OCI-LY3 (cell line): ENCODE measurements at regions not wholly inside any gene's neighbourhood (a gene's known extent, or its start where the extent isn't known, plus 50 kb on each side); places are given as distances from the start of the nearest gene placed in this dataset.
"Not testable (repeated sequence)": the region's sequence is repeated elsewhere in the genome, so short reads cannot be mapped to it uniquely, and the experiment has no call there.

Experiments
- H2AFZ ChIP-seq: fragments of 200-600, 300-600 bp; shearing (Covaris generic); 2 replicates; pipeline ENCODE4 v1.6.0; 2014; ENCODE audit warnings: antibody characterized with exemption, low read depth, low read length
- H3K27ac ChIP-seq: fragments of 200-600, 300-600 bp; sonication (generic); 2 replicates; pipeline ENCODE4 v1.5.1; 2014; ENCODE audit warnings: mild to moderate bottlenecking, low read length, moderate library complexity, mixed read lengths
- H3K27me3 ChIP-seq: fragments of 200-600, 300-600 bp; sonication (generic); 2 replicates; pipeline ENCODE4 v1.6.1; 2014; ENCODE audit warnings: low read depth, low read length, mixed read lengths
- H3K36me3 ChIP-seq: fragments of 200-600, 300-600 bp; sonication (generic); replicated peaks from 2 replicates; pipeline ENCODE3; 2014; ENCODE audit warnings: low read depth, low read length, mixed read lengths
- H3K4me1 ChIP-seq: fragments of 300-600, 200-600 bp; sonication (generic); 2 replicates; pipeline ENCODE4 v1.6.1; 2014; ENCODE audit warnings: low read length, mixed read lengths
- H3K4me2 ChIP-seq: fragments of 200-600, 300-600 bp; sonication (generic); 2 replicates; pipeline ENCODE4 v1.6.1; 2014; ENCODE audit warnings: low read length, mixed read lengths
- H3K4me3 ChIP-seq: fragments of 300-600, 200-600 bp; sonication (generic); 2 replicates; pipeline ENCODE4 v1.5.1; 2014; ENCODE audit warnings: antibody characterized with exemption, mild to moderate bottlenecking, low read length, moderate library complexity
- H3K79me2 ChIP-seq: fragments of 300-600, 200-600 bp; shearing (Covaris generic); 2 replicates; pipeline ENCODE4 v1.6.1; 2014; ENCODE audit warnings: mild to moderate bottlenecking, low read length, mixed read lengths
- H3K9ac ChIP-seq: fragments of 300-600, 200-600 bp; shearing (Covaris generic); 2 replicates; pipeline ENCODE4 v1.6.0; 2014; ENCODE audit warnings: mild to moderate bottlenecking, low read length, moderate library complexity
- H3K9me3 ChIP-seq: fragments of 200-600, 300-600 bp; shearing (Covaris generic); 2 replicates; pipeline ENCODE4 v1.6.1; 2014; ENCODE audit warnings: low read length, mixed read lengths; ENCODE audit not compliant: insufficient read depth
- H4K20me1 ChIP-seq: fragments of 200-600, 300-600 bp; sonication (generic); 2 replicates; pipeline ENCODE4 v1.6.1; 2016; ENCODE audit warnings: low read length, mixed read lengths; ENCODE audit not compliant: insufficient read depth
- CTCF ChIP-seq: fragments of 200-600, 300-600 bp; sonication (generic); IDR thresholded peaks from 2 replicates; pipeline ENCODE4 v1.5.1; 2014; ENCODE audit warnings: antibody characterized with exemption, low read length, low read depth
- EZH2phosphoT487 ChIP-seq: fragments of 200-600 bp; shearing (Covaris generic); IDR thresholded peaks from 2 replicates; pipeline ENCODE4 v1.6.1; 2018; ENCODE audit warnings: antibody characterized with exemption, mixed run types, low read depth

GRCh38 chr4:53943345-53944085 is 120.9 kb downstream of the CHIC2 start:
- no peak overlapping the region for H3K4me3 ChIP-seq
- no peaks in the 10 kb centered on the region for H3K36me3 ChIP-seq
- H3K4me2 ChIP-seq: no peak overlapping the region
- no peaks in the 10 kb centered on the region for H4K20me1 ChIP-seq
- no peaks in the 10 kb centered on the region for H3K27me3 ChIP-seq
- no peak overlapping the region for H2AFZ ChIP-seq
- no peaks in the 10 kb centered on the region for H3K79me2 ChIP-seq
- TF ChIP-seq CTCF (no peak), EZH2phosphoT487 (no peak)
- no peak overlapping the region for H3K27ac ChIP-seq
- no peak overlapping the region for H3K9ac ChIP-seq
- H3K4me1 ChIP-seq: no peaks in the 10 kb centered on the region
- H3K9me3 ChIP-seq: no peaks in the 10 kb centered on the region

DNA sequence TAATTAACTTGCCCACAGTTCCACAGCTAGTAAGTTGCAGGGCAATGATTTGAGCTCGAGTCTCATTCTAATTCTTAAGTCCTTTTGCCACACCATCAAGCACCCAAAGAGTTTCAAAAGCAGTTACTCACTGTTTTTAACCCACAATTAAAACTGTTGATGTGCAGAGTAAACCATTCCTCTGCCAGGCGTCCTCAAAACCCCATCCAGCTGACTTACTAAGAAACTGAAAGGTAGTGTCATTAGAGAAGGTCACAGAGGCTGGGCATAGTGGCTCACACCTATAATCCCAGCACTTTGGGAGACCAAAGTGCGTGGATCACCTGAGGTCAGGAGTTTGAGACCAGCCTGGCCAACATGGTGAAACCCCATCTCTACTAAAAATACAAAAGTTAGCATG is 121.7 kb downstream of the CHIC2 start:
- H3K36me3 ChIP-seq: no peaks in the 10 kb centered on the region
- H2AFZ ChIP-seq: no peak overlapping the region
- TF ChIP-seq EZH2phosphoT487 (no peak), CTCF (no peak)
- H3K4me2 ChIP-seq: no peak overlapping the region
- no peak overlapping the region for H3K27ac ChIP-seq
- no peaks in the 10 kb centered on the region for H4K20me1 ChIP-seq
- no peak overlapping the region for H3K4me3 ChIP-seq
- H3K9ac ChIP-seq: no peak overlapping the region
- H3K27me3 ChIP-seq: no peaks in the 10 kb centered on the region
- H3K9me3 ChIP-seq: no peaks in the 10 kb centered on the region
- H3K4me1 ChIP-seq: no peaks in the 10 kb centered on the region
- H3K79me2 ChIP-seq: no peaks in the 10 kb centered on the region

DNA sequence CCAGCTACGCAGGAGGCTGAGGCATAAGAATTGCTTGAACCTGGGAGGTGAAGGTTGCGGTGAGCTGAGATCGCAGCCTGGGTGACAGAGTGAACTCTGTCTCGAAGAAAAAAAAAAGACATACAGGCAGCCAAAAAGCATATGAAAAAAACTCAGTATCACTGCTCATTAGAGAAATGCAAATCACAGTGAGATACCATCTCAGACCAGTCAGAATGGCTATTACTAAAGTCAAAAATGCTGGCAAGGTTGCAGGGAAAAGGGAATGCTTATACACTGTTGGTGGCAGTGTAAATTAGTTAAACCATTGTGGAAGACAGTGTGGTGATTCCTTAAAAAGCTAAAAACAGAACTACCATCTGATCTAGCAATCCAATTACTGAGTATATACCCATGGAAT is 123.1 kb downstream of the CHIC2 start:
- H3K4me3 ChIP-seq: no peak overlapping the region
- H3K36me3 ChIP-seq: no peaks in the 10 kb centered on the region
- no peak overlapping the region for H3K9ac ChIP-seq
- H3K27ac ChIP-seq: no peak overlapping the region
- no peaks in the 10 kb centered on the region for H3K79me2 ChIP-seq
- no peaks in the 10 kb centered on the region for H4K20me1 ChIP-seq
- no peaks in the 10 kb centered on the region for H3K4me1 ChIP-seq
- H3K9me3 ChIP-seq: no peaks in the 10 kb centered on the region
- H3K27me3 ChIP-seq: no peaks in the 10 kb centered on the region
- H3K4me2 ChIP-seq: no peak overlapping the region
- no peak for TF ChIP-seq EZH2phosphoT487
- no peak for TF ChIP-seq CTCF
- no peak overlapping the region for H2AFZ ChIP-seq

DNA sequence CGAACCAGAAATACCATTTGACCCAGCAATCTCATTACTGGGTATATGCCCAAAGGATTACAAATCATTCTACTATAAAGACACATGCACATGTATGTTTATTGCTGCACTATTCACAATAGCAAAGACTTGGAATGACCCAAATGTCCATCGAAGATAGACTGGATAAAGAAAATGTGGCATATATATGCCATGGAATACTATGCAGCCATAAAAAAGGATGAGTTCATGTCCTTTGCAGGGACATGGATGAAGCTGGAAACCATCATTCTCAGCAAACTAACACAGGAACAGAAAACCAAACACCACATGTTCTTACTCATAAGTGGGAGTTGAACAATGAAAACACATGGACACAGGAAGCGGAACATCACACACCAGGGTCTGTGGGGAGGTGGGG is 124.5 kb downstream of the CHIC2 start:
- H2AFZ ChIP-seq, H3K27me3 ChIP-seq, H3K27ac ChIP-seq, H3K36me3 ChIP-seq, H3K4me2 ChIP-seq, H4K20me1 ChIP-seq, H3K9me3 ChIP-seq, H3K9ac ChIP-seq, H3K4me3 ChIP-seq, H3K4me1 ChIP-seq, H3K79me2 ChIP-seq: not testable (repeated sequence)
